CD4-positive, CD25-positive, alpha-beta regulatory T cell (primary cell): ENCODE measurements at regions not wholly inside any gene's neighbourhood (a gene's known extent, or its start where the extent isn't known, plus 50 kb on each side); places are given as distances from the start of the nearest gene placed in this dataset.

ENCODE experiments used
- ATAC-seq, 2 donors: fragments of 150-1000 bp; cut with Tn5 transposase; one replicate each; pipeline ENCODE4 v1.10.0; 2021; ENCODE audit warnings: low read depth in 2 of 2, moderate number of reproducible peaks in 2 of 2, moderate library complexity in 1 of 2
- DNase-seq, 3 donors: peaks; one replicate each; pipeline versions ENCODE4 v3.0.0 to v3.0.0-alpha.2; 2012 to 2022; ENCODE audit warnings: mixed read lengths in 1 of 3
- H3K27ac ChIP-seq: one replicate; pipeline ENCODE4 v1.7.0; 2013; ENCODE audit warnings: mild to moderate bottlenecking, low read length; ENCODE audit not compliant: insufficient read depth, poor library complexity, severe bottlenecking
- H3K27me3 ChIP-seq: one replicate; pipeline ENCODE4 v1.7.0; 2013; ENCODE audit warnings: low read length; ENCODE audit not compliant: control insufficient read depth, insufficient read depth
- H3K36me3 ChIP-seq: one replicate; pipeline ENCODE4 v1.7.0; 2013; ENCODE audit warnings: mild to moderate bottlenecking, low read length, moderate library complexity; ENCODE audit not compliant: control insufficient read depth, insufficient read depth
- H3K4me1 ChIP-seq: 2 replicates; pipeline ENCODE4 v1.7.0; 2013; ENCODE audit warnings: mild to moderate bottlenecking, low read length; ENCODE audit not compliant: insufficient read depth, control insufficient read depth, poor library complexity, severe bottlenecking
- H3K4me3 ChIP-seq: one replicate; pipeline ENCODE4 v1.7.0; 2013; ENCODE audit warnings: low read depth, mild to moderate bottlenecking, low read length, moderate library complexity
- H3K9me3 ChIP-seq, 2 experiments: 1 replicate in 1 of 2; 2 replicates in 1 of 2; pipeline ENCODE4 v1.7.0; 2013; ENCODE audit warnings: low read length in 2 of 2, mild to moderate bottlenecking in 1 of 2, moderate library complexity in 1 of 2; ENCODE audit not compliant: control insufficient read depth in 2 of 2
- H3K27ac Mint-ChIP-seq, 3 donors: one replicate each; pipeline ENCODE4 v1.8.0; 2020 to 2022; ENCODE audit warnings: mild to moderate bottlenecking in 3 of 3, mixed read lengths in 3 of 3, moderate library complexity in 2 of 3
- H3K27me3 Mint-ChIP-seq: one replicate; pipeline ENCODE4 v1.8.0; 2022; ENCODE audit warnings: mild to moderate bottlenecking, mixed read lengths
- H3K36me3 Mint-ChIP-seq: one replicate; pipeline ENCODE4 v1.8.0; 2020; ENCODE audit warnings: mixed read lengths
- H3K4me1 Mint-ChIP-seq, 4 donors: one replicate each; pipeline ENCODE4 v1.8.0; 2020 to 2022; ENCODE audit warnings: mixed read lengths in 4 of 4, mild to moderate bottlenecking in 1 of 4
- H3K4me3 Mint-ChIP-seq, 4 donors: one replicate each; pipeline ENCODE4 v1.8.0; 2020 to 2022; ENCODE audit warnings: mild to moderate bottlenecking in 4 of 4, mixed read lengths in 4 of 4, moderate library complexity in 3 of 4
- H3K9me3 Mint-ChIP-seq, 7 donors: one replicate each; pipeline ENCODE4 v1.8.0; 2020 to 2022; ENCODE audit warnings: mixed read lengths in 7 of 7, mild to moderate bottlenecking in 3 of 7, moderate library complexity in 2 of 7

DNA sequence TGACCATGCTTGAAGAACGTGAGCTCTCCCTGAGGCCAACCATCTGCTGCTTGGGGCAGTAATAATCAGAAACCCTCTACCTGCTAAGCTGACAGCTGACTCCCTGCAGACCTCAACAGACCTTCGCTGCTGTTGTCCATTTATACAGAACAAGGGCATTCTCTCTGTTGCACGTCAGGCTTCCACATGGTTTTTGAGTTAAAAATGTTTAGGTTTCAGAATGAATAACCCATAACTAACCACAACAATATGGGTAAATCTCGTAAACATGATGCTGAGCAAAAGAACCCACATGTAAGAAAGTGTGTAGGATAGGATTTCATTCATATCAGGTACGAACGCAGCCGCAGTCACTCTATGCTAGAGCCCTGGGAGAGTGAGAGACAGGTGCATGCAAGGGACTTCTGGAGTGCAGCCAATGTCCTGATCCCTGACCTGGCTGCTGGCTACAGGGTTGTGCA, 348.5 kb downstream of the MED10 start:
- H3K27ac Mint-ChIP-seq, result no peak overlapping the region

DNA sequence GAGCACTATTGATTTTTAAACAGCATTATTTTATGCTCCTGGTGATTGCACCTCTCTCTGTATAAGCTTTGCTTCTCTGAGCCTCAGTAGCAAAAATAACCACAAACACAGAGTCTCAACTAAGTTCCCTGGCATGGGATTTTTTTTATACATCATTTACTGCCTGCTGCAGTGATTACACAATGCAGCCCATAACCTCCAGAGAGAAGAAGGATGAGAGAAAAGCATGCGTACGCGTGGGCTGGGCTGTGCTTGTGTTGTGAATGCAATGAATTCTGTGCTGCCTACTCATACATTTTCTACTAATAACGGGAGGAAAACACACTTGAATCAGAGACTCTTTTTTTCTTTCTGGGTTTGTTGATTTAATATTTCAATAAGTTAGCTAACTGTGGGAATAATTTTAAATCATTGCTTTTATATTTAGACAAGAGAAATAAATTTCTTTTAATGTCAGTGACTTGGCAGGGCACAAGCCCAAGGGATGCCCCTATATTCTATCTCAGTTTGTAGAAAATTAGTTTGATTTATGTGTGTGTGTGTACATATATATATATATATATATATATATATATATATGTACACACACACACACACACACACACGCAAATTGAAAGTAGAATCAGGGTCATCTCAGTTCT, 351.5 kb downstream of the MED10 start:
- DNase-seq, result no peak
- no peak for ATAC-seq
- Histone ChIP-seq H3K4me3 (no peak overlapping the region), H3K4me1 (no peaks in the 10 kb centered on the region), H3K27me3 (no peaks in the 10 kb centered on the region), H3K27ac (no peak overlapping the region), H3K9me3 (no peaks in the 10 kb centered on the region), H3K36me3 (no peaks in the 10 kb centered on the region)
- H3K27ac Mint-ChIP-seq, result no peak overlapping the region
- no peaks in the 10 kb centered on the region for H3K4me1 Mint-ChIP-seq
- no peak overlapping the region for H3K4me3 Mint-ChIP-seq
- H3K9me3 Mint-ChIP-seq, result peaks cover 0 to 3% (median 0%) of the 10 kb centered on the region in 7 donors
- peaks cover 6% of the 10 kb centered on the region for H3K27me3 Mint-ChIP-seq
- H3K36me3 Mint-ChIP-seq, result no peaks in the 10 kb centered on the region

More for the DNA sequence above, 348.5 kb downstream of the MED10 start:
- no peaks in the 10 kb centered on the region for H3K27me3 ChIP-seq
- H3K4me3 Mint-ChIP-seq, result no peak overlapping the region
- no peaks in the 10 kb centered on the region for H3K36me3 ChIP-seq
- H3K27ac ChIP-seq, result no peak overlapping the region
- H3K4me1 ChIP-seq, result no peaks in the 10 kb centered on the region
- no peaks in the 10 kb centered on the region for H3K4me1 Mint-ChIP-seq
- peaks cover 6% of the 10 kb centered on the region for H3K27me3 Mint-ChIP-seq
- H3K9me3 ChIP-seq, result no peaks in the 10 kb centered on the region
- ATAC-seq, result no peak
- no peak overlapping the region for H3K4me3 ChIP-seq
- H3K36me3 Mint-ChIP-seq, result no peaks in the 10 kb centered on the region
- no peak for DNase-seq
- H3K9me3 Mint-ChIP-seq, result peaks cover 0 to 4% (median 0%) of the 10 kb centered on the region in 7 donors

DNA sequence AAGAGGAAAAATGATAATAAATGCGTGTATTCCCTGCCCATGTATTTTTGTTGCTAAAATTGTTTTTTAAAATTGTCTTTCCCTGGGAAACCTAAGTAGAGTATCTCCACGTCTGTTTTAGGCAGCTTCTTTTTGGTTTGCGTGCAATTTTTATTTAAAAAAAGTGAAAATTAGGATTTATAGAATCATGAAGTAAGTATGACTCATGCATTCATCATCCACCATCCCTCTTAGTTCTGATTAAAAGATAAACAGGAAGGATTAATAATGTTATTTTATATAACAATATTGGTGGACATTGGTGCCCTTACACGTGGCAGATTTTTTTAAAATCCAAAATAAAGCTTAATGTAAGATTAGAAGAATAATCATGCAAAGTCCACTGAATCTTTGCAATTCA, 358.7 kb downstream of the MED10 start:
- Histone ChIP-seq H3K36me3 (no peaks in the 10 kb centered on the region), H3K4me3 (no peak overlapping the region), H3K4me1 (no peaks in the 10 kb centered on the region), H3K27me3 (no peaks in the 10 kb centered on the region), H3K27ac (no peak overlapping the region), H3K9me3 (no peaks in the 10 kb centered on the region)
- DNase-seq, result no peak
- Mint-ChIP-seq H3K27ac (no peak overlapping the region), H3K4me1 (no peaks in the 10 kb centered on the region), H3K36me3 (no peaks in the 10 kb centered on the region), H3K27me3 (peaks cover 4% of the 10 kb centered on the region), H3K4me3 (no peak overlapping the region), H3K9me3 (no peaks in the 10 kb centered on the region)
- ATAC-seq, result no peak

DNA sequence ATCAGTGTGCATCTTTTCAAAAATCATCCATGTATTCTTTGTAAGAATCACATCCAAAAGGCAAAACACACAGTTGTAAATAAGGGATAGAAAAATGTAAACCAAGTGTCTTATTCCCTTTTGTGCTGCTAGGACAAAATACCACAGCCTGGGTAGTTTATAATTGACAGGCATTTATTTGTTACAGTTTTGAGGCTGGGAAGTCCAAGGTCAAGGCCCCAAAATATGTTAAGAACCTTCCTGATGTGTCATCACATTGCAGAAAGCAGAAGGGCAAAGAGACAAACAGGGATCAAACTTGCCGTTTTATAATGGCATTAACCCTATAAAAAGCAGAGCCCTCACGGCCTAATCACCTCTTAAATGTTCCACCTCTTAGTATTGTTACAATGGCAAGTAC, 364.8 kb downstream of the MED10 start:
- Mint-ChIP-seq H3K4me3 (no peak overlapping the region), H3K36me3 (no peaks in the 10 kb centered on the region), H3K4me1 (no peaks in the 10 kb centered on the region), H3K9me3 (peaks cover 0 to 4% (median 0%) of the 10 kb centered on the region in 7 donors), H3K27ac (no peak overlapping the region), H3K27me3 (peaks cover 4% of the 10 kb centered on the region)
- no peak overlapping the region for H3K4me3 ChIP-seq
- H3K27me3 ChIP-seq, result no peaks in the 10 kb centered on the region
- no peaks in the 10 kb centered on the region for H3K4me1 ChIP-seq
- no peaks in the 10 kb centered on the region for H3K9me3 ChIP-seq
- no peak for DNase-seq
- no peak overlapping the region for H3K27ac ChIP-seq
- ATAC-seq, result no peak
- H3K36me3 ChIP-seq, result no peaks in the 10 kb centered on the region

DNA sequence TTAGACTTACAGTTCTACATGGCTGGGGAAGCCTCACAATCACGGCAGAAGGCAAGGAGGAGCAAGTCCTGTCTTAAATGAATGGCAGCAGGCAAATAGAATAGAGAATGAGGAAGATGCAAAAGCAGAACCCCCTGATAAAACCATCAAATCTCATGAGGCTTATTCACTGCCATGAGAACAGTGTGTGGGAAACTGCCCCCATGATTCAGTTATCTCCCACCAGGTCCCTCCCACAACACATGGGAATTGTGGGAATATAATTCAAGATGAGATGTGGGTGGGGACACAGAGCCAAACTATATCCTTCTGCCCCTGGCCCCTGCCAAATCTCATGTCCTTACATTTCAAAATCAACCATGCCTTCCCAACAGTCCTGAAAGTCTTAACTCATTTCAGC, 367.1 kb downstream of the MED10 start:
- Mint-ChIP-seq H3K9me3 (peaks cover 0 to 6% (median 0%) of the 10 kb centered on the region in 7 donors), H3K27ac (no peak overlapping the region), H3K27me3 (no peaks in the 10 kb centered on the region), H3K36me3 (no peaks in the 10 kb centered on the region), H3K4me3 (no peak overlapping the region), H3K4me1 (no peaks in the 10 kb centered on the region)
- DNase-seq (no peak), ATAC-seq (no peak)
- Histone ChIP-seq H3K9me3 (no peaks in the 10 kb centered on the region), H3K27ac (no peak overlapping the region), H3K36me3 (no peaks in the 10 kb centered on the region), H3K4me1 (no peaks in the 10 kb centered on the region), H3K4me3 (no peak overlapping the region), H3K27me3 (no peaks in the 10 kb centered on the region)

DNA sequence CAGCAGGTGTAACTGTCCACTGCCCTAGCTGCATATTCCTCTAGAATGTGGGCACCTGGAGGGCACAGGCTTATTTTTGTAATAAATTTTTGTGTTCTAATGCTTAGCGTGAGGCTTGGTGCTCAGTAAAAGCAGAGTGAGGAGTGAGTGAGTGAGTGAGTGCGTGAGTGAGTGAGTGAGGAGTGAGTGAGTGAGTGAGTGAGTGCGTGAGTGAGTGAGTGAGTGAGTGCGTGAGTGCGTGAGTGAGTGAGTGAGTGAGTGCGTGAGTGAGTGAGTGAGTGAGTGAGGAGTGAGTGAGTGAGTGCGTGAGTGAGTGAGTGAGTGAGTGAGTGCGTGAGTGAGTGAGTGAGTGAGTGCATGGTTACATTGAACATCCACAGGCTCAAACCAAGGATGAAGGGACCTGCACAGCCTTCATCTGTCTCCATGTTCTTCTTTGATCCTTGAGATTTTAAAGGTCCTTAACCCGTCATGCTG, 371.5 kb downstream of the MED10 start:
- H3K36me3 ChIP-seq, result no peaks in the 10 kb centered on the region
- Mint-ChIP-seq H3K9me3 (peaks cover 0 to 6% (median 0%) of the 10 kb centered on the region in 7 donors), H3K36me3 (no peaks in the 10 kb centered on the region), H3K27ac (no peak overlapping the region), H3K27me3 (no peaks in the 10 kb centered on the region), H3K4me3 (no peak overlapping the region), H3K4me1 (no peaks in the 10 kb centered on the region)
- H3K27ac ChIP-seq, result no peak overlapping the region
- no peaks in the 10 kb centered on the region for H3K9me3 ChIP-seq
- DNase-seq, result no peak
- no peak overlapping the region for H3K4me3 ChIP-seq
- H3K4me1 ChIP-seq, result no peaks in the 10 kb centered on the region
- H3K27me3 ChIP-seq, result no peaks in the 10 kb centered on the region
- no peak for ATAC-seq

DNA sequence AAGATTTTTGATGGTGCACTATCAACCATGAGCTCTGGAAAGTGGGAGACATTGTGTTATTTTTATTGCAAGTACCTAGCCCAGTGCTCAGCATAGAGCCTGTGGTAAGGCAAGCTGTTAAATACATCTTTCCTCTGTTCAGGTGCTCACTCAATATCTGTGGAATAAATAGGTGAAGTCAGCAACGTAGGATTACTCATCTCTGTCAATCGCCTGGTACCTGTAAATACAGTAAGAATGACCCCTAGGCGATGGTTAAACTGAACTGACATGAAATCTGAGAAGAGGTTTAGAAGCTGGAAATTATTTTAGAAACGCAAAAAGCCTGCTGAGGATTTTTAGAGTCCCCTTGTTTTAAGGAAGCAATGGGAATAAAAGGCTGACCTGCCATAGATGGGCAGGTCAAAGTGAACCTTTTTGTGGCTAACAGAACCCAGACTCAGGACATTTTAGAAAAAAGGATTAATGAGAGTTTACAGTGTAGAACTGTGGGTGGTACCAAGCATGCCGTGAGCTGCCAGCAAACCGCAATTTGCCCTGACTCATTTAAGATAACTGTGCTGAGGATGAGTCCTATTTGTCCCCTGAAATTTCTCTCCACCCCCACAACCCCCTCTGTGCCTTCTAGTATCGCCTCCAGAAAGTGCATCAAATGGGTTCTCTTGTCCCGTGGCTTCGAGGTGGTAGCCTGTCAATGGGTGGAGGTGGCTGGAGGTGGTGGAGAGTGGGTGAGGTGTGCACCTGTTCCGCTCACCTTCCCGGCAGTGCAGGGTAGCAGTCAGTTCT, 375.1 kb downstream of the MED10 start:
- no peak overlapping the region for H3K4me3 Mint-ChIP-seq
- Histone ChIP-seq H3K27me3 (no peaks in the 10 kb centered on the region), H3K4me1 (no peaks in the 10 kb centered on the region), H3K36me3 (no peaks in the 10 kb centered on the region), H3K9me3 (no peaks in the 10 kb centered on the region), H3K27ac (no peak overlapping the region), H3K4me3 (no peak overlapping the region)
- peaks cover 0 to 7% (median 0%) of the 10 kb centered on the region in 7 donors for H3K9me3 Mint-ChIP-seq
- no peaks in the 10 kb centered on the region for H3K36me3 Mint-ChIP-seq
- H3K27ac Mint-ChIP-seq, result peak overlapping the region in 1 of 3 donors; percentile 44
- ATAC-seq, result no peak
- H3K27me3 Mint-ChIP-seq, result no peaks in the 10 kb centered on the region
- no peaks in the 10 kb centered on the region for H3K4me1 Mint-ChIP-seq
- DNase-seq, result no peak
